ENCODE measurements at regions not wholly inside any gene's neighbourhood (a gene's known extent, or its start where the extent isn't known, plus 50 kb on each side); places are given as distances from the start of the nearest gene placed in this dataset.
"Not testable (repeated sequence)": the region's sequence is repeated elsewhere in the genome, so short reads cannot be mapped to it uniquely, and the experiment has no call there.

DNA sequence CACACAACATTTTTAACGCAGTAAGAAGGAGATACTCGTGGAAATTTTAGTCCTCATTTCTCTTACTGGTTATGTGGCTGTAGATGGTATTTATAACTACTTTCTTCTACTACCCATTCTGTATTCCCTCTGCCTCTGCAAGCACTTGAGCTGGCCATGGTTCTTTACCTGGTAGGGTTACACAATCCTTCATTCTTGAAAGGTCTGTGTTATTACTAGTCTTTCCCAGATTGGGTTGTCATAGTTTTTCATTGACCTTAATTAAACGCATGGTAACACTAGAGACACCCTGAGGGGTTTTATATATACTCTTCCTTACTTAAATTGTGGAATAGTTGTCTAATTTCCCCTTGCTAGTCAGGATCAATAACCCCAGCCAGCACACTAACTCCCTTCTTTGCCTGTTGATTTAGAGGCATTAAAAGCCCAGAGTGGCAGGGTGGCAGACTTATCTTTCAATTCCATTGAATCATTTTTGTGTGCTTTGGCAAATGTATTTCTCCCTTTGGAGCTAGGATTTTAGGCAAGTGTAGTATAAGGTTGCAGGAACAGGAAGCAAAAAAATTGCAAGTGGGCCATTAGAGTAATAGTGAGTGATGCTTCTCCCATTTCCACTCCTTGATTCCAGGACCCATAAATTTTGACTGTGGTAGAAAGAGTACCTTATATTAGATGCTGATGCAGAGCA lies 113.6 kb upstream of the EMCN start:
- no peak for DNase-seq

DNA sequence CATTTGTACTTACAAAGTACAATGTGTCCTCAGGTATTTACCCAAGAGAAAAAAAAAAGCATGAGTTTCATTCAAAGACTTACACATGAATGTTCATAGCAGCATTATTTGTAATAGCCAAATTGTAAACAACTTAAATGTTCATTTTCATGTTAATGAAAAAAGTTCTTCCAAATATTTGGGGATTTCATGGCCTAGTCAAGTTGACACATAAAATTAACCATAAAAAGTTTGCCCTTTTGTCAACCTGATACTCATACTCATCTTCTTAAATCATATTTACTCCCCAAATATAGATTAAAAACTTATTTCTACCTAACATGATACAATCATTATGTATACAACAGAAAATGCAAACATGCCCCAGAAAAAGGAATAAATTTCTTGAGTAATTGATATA lies 112.5 kb upstream of the EMCN start:
- DNase-seq = no peak

- no peak for DNase-seq
These were observed 92.0 kb upstream of the EMCN start for GRCh38 chr4:100609810-100610209.

DNA sequence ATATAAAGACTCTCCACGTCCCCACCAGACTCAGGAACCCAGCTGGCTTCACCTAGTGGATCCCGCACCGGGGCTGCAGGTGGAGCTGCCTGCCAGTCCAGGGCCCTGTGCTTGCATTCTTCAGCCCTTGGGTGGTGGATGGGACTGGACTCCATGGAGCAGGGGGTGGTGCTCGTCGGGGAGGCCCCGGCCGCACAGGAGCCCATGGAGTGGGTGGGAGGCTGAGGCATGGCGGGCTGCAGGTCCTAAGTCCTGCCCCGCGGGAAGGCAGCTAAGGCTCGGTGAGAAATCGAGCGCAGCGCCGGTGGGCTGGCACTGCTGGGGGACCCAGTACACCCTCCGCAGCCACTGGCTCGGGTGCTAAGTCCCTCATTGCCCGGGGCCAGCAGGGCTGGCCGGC lies 90.8 kb upstream of the EMCN start:
- not testable (repeated sequence) for DNase-seq

DNA sequence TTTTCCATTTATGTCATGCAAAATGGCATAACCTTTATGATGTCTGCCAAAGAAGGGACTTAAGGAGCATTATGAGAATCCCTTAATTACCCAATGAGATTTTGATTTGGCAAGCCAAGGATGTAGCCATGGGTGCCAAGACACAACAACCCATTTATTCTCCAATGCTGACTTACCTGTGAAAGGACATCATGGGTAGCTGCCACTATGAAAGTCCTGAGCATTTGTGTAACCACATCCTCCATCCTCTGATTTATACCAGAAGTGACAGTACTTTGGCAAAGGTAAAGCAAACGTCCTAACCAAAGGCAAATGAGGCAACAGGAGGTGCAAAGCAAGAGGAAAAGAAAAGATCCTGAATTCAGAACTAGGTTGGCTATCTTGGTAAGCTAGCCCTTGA lies 87.3 kb upstream of the EMCN start:
- no peak for DNase-seq

- no peak for DNase-seq
These were observed 76.1 kb upstream of the EMCN start for GRCh38 chr4:100593935-100594334.

DNA sequence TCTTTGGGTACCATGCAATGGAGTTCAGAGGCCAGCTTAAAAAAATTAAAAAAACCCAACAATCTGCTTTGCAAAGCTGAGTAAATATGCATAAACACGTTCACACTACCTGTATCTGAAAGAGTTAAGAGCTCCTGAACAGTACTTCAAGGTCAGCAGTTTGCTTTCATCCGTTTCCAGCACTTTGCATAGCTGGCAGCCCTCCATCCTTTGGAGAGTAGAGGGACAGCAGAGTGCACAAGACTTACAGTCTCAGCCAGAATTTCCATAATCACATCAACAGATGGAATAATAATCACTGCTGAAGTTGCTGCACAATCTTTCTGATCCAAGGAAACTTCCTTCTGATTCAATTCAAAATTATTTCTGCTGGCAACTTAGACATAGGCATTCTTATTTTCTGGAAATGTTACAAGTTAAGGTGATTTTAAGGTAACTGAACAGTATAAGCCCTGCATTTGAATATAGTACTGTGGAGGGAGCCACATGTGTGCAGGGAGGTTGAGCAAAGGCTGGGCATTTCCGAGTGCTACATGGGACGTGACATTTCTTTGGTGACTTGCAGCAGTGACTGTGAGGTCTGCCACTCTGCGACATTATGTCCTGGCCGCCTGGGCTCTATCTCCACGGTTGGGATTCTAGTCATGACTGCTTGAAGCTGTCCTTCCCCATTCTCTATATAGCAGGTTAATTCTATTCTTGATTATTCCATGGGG lies 73.5 kb upstream of the EMCN start:
- peak; percentile 14 for DNase-seq

DNA sequence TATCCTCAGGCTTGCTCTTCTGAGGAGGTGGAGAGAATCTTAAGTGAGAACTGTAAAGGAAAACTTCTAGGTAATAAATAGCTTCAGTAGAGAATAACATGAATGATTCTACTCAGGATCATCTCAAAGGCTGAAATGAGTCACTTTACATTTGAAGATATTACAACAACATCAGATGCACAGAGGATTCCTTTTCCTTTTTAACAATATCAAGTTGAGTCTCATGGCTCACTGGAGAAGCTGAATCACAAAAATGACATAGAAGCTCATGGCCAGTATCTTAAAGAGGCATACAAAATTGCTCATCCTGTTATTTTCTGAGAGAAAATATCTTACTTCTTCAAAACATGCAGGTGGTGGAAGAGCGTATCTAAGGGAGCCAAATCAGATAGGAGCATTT lies 72.5 kb upstream of the EMCN start:
- DNase-seq = no peak

GRCh38 chr4:100588076-100588475 lies 70.3 kb upstream of the EMCN start:
- DNase-seq = no peak

DNA sequence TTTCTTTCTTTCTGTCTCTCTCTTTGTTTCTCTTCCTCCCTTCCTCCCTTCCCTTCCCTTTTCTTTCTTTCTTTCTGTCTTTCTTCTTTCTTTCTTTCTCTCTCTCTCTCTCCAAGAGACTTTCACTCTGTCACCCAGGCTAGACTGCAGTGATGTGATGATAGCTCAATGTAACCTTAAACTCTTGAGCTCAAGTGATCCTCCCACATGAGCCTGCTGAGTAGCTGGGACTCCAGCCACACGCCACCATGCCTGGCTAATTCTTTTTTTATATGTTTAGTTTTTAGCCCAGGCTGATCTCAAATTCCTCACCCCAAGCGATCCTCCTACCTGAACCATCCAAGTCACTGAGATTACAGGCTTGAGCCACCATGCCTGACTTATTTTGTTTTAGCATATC lies 64.3 kb upstream of the EMCN start:
- no peak for DNase-seq

- no peak for DNase-seq
These were observed 63.5 kb upstream of the EMCN start for GRCh38 chr4:100581337-100581736.

DNA sequence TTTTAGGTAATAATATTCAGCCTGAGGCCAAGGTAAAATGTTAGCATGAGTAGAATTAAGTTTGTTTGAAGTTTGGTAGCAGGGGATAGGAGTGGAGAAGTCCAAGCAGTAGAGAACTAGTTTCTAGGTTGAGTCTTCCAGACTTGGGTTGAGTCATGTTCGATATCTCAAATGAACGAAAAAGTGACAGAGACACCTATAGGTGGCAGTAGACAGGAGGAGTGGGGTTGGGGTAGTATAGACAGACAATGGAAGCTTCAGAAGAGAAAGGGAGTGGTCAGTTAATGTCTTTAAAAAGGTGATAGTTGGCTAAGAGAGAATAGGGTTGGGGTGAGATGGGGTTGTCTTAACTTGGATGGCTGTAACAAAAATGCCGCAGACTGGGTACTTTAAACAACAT lies 58.7 kb upstream of the EMCN start:
- DNase-seq = no peak

DNA sequence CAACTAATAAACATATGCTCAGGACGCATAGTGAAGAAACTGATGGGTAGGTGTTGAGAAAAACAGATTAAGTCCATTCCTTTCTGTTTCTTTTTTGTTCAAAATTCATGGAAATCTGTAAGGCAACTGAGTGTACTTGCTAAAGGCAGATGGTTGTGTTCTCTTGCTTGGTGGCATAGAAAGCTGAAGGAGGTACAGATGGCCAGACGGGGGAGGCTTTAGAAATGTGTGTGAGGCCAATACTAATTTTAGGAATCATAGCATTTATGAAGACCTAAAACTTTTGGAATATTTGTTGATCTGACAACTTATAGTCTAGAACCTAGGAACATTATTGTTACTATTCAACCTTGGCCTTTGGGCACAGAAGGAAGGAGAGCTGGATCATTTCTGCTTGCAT lies 56.8 kb upstream of the EMCN start:
- no peak for DNase-seq

- DNase-seq = no peak
These were observed 51.4 kb upstream of the EMCN start for GRCh38 chr4:100569196-100569595.
